Spinal cord (tissue), 9 donors: ENCODE measurements at regions not wholly inside any gene's neighbourhood (a gene's known extent, or its start where the extent isn't known, plus 50 kb on each side); places are given as distances from the start of the nearest gene placed in this dataset.

Source experiments
- DNase-seq, 6 donors: peaks; one replicate each; pipeline versions ENCODE4 v3.0.0 to v3.0.0-alpha.2; 2013 to 2015; ENCODE audit warnings: low spot score in 6 of 6, low read depth in 4 of 6
- H3K27ac ChIP-seq: one replicate; pipeline ENCODE4 v1.5.1; 2013; ENCODE audit warnings: low read depth, low read length, control low read depth
- H3K27me3 ChIP-seq: one replicate; pipeline ENCODE4 v1.6.1; 2013; ENCODE audit warnings: low read length; ENCODE audit not compliant: control insufficient read depth, insufficient read depth
- H3K36me3 ChIP-seq: one replicate; pipeline ENCODE4 v1.6.1; 2013; ENCODE audit warnings: low read length; ENCODE audit not compliant: control insufficient read depth, insufficient read depth
- H3K4me1 ChIP-seq: one replicate; pipeline ENCODE4 v1.6.1; 2013; ENCODE audit warnings: low read length; ENCODE audit not compliant: control insufficient read depth, insufficient read depth
- H3K4me3 ChIP-seq: one replicate; pipeline ENCODE4 v1.5.1; 2013; ENCODE audit warnings: low read depth, low read length, control low read depth
- H3K9me3 ChIP-seq: one replicate; pipeline ENCODE4 v1.6.1; 2013; ENCODE audit warnings: low read length; ENCODE audit not compliant: control insufficient read depth, insufficient read depth
- WGBS: methylation state at CpG from one replicate; pipeline ENCODE4 v1.1.5; 2013; ENCODE audit warnings: missing lambda C conversion rate; ENCODE audit not compliant: insufficient coverage; 5-methylcytosine and 5-hydroxymethylcytosine counted together
- donor health status: healthy.

DNA sequence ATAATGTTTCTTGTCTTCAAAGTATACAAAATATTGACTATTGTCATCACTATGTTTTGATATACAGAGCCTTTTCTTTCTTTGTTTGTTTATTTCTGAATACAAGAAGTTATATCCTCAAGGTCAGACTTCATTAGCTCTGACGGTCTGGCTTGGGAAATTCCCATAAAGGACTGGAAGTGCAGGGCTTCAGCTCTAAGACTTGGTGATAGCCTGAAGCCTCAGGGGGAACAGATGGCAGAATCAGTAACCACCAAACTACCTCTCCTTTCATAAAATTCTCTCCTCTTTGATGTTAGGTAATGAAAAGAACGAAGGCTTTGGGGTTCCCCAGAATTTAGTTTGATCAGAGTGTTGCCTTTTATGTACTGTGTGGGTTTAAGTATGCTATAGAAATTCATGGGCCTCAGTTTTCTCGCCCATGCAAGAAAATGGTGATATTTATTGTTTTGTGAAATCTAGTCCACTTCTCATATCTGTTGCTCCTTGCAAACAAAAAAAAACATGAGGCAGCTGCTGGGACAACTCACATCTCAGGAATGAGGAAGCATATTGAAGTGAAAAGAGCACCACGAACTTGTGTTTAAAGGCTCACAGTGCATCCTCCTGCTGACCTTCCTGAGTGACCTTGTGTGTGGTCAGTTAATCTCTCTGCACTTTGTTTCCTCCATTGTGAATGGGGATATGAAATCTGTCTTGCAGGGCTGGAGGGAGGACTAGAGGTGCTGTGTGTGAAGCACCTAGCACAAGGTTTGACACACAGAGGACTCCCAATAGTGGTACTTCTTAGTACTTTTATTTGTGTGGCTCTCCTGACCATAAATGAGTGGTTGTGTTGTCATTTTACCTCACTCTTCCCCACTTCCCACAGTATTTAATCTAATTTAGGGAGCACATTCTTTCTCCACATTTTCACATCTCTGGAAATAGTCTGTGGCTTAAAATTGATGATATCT is 569.8 kb upstream of the IL12A start:
- 67% methylated on average over 1 of the region's 4 CpGs for WGBS
- Histone ChIP-seq H3K27ac (no peak overlapping the region), H3K9me3 (no peaks in the 10 kb centered on the region), H3K27me3 (no peaks in the 10 kb centered on the region), H3K4me1 (peaks cover 3% of the 10 kb centered on the region), H3K4me3 (no peak overlapping the region), H3K36me3 (no peaks in the 10 kb centered on the region)
- no peak for DNase-seq

DNA sequence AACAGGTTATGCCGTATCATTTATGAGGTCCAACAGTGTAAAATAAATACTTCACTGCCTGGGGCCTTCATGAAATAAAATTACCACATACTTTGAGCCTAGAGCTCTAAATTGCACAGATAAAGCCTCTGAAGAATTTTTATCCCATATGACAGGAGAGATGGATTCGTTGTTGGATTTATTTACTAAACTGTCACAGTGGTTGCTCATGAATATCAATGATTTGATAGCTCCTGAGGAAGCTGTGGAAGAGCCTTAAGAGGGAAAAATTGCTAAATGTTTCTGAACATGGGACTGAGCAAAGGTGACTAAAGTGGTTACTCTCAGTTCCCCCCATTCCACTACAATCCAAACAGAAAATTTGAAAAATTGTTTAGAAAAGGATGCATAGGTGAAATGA is 558.9 kb upstream of the IL12A start:
- no peaks in the 10 kb centered on the region for H3K9me3 ChIP-seq
- H3K27me3 ChIP-seq: no peaks in the 10 kb centered on the region
- no CpG with 5 or more reads among the region's 2 CpGs for WGBS
- H3K4me3 ChIP-seq: no peak overlapping the region
- H3K4me1 ChIP-seq: no peaks in the 10 kb centered on the region
- no peak overlapping the region for H3K27ac ChIP-seq
- DNase-seq: no peak
- peaks cover 2% of the 10 kb centered on the region for H3K36me3 ChIP-seq

DNA sequence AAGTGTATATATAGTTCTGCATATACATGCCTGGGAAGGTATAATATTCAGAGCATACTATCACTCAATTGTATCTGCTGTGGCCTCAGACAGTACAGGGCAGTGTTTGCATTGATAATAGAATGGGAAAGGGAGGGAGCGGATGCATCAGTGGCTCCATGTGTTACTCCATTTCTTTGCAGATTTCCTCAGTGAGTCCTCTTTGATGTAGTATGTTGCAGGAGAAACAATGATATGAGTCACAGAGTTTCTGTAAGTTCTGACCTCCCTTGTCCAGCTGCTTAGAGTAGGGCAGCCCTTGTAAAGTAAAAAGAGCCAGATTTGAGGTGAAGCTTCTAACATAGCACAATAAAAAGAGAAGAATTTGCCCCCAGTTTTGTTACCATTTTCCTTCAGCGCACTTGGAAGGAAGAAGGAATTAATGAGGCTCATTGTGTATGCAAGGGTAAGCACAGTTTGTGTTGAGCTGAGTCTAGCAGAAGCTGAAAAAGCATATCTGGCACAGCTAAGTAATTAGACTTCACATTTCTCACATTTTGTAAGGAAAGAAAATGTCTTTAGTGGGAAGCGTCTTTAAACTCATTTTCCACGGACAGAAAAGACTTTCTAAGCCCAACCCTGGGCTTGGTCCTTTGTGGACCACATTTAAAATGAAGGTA is 555.8 kb upstream of the IL12A start:
- H3K9me3 ChIP-seq: no peaks in the 10 kb centered on the region
- no peaks in the 10 kb centered on the region for H3K27me3 ChIP-seq
- WGBS: 40% methylated on average over 1 of the region's 4 CpGs
- no peak overlapping the region for H3K4me3 ChIP-seq
- DNase-seq: peak in 5 of 6 donors; percentile 33 to 91 (median 51)
- no peaks in the 10 kb centered on the region for H3K4me1 ChIP-seq
- peaks cover 2% of the 10 kb centered on the region for H3K36me3 ChIP-seq
- peak overlapping the region; percentile 60 for H3K27ac ChIP-seq

DNA sequence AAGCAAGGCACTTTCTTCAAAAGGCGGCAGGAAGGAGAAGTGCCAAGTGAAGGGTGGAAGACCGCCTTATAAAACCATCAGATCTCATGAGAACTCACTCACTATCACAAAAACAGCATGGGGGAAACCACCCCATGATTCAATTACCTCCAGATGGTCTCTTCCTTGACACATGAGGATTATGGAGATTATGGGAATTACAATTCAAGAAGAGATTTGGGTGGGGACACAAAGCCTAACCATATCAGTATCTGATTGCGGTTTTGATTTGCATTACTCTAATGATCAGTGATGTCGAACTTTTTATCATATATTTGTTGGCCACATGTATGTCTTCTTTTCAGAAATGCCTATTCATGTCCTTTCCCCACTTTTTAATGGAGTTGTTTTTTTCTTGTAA is 549.3 kb upstream of the IL12A start:
- Histone ChIP-seq H3K4me3 (no peak overlapping the region), H3K9me3 (no peaks in the 10 kb centered on the region), H3K27me3 (no peaks in the 10 kb centered on the region), H3K36me3 (no peaks in the 10 kb centered on the region), H3K4me1 (no peaks in the 10 kb centered on the region), H3K27ac (no peak overlapping the region)
- no peak for DNase-seq
- no CpG with 5 or more reads among the region's 4 CpGs for WGBS

DNA sequence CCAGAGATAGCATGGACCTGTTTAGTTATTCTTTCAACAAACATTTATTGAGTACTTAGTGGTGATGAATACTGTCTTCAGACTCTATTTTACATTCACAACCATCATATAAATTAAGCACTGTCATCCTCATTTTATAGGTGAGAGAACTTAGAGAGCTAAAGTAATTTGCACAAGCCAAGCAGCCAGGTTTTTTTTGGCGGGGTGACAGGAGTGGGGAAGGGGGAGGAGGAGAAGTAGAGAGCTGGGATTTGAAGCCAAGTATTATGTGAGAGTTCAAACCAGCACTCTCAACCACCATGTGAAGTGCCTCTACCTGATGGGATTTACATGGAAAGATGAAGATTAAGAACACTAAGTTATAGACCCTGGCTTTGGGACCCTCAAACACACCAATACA is 547.4 kb upstream of the IL12A start:
- Histone ChIP-seq H3K27me3 (no peaks in the 10 kb centered on the region), H3K9me3 (no peaks in the 10 kb centered on the region), H3K4me3 (no peak overlapping the region), H3K4me1 (no peaks in the 10 kb centered on the region), H3K27ac (no peak overlapping the region), H3K36me3 (no peaks in the 10 kb centered on the region)
- no CpG with 5 or more reads among the region's 1 CpG for WGBS
- DNase-seq: peak in 2 of 6 donors; percentile 39 to 48

DNA sequence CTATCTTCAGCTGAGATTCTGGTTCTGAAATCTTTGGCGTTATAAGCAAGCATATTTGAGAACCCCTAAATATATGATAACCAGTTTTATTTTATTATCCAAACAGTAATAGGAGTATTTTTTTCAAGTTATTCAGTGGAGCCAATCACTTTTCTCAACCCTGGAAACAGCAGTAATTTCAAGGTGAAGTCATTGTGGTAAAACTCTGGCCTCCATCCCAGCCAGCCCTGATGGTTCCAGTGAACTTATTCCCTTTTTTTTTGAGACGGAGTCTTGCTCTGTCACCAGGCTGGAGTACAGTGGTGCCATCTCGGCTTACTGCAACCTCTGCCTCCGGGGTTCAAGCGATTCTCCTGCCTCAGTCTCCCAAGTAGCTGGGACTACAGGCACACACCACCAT is 545.4 kb upstream of the IL12A start:
- H3K9me3 ChIP-seq: no peaks in the 10 kb centered on the region
- H3K4me3 ChIP-seq: no peak overlapping the region
- H3K27ac ChIP-seq: no peak overlapping the region
- H3K27me3 ChIP-seq: no peaks in the 10 kb centered on the region
- no peaks in the 10 kb centered on the region for H3K36me3 ChIP-seq
- no peak for DNase-seq
- H3K4me1 ChIP-seq: no peaks in the 10 kb centered on the region
- WGBS: 95% methylated on average over 4 of the region's 5 CpGs

DNA sequence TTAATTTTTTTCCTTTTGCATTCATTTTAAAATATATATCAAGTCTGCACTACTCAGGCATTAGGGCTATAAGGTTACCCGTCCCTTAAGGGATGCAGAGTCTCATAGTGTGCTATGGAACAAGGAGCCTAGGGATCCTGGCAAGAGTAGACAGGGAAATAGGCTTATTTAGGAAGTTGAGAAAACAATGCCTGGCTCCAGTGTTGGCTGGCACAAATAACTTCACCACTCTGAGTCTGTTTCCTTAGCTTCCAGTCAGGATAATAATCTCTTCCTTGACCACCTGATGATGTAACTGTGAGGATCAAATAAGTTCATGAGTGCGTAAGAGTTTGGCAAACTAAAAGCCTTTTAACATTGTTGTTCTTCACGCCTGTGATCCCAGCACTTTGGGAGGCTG is 540.8 kb upstream of the IL12A start:
- H3K4me3 ChIP-seq: no peak overlapping the region
- H3K36me3 ChIP-seq: no peaks in the 10 kb centered on the region
- H3K9me3 ChIP-seq: no peaks in the 10 kb centered on the region
- no peak for DNase-seq
- H3K27ac ChIP-seq: no peak overlapping the region
- no peaks in the 10 kb centered on the region for H3K27me3 ChIP-seq
- WGBS: 100% methylated on average over 1 of the region's 3 CpGs
- H3K4me1 ChIP-seq: no peaks in the 10 kb centered on the region

DNA sequence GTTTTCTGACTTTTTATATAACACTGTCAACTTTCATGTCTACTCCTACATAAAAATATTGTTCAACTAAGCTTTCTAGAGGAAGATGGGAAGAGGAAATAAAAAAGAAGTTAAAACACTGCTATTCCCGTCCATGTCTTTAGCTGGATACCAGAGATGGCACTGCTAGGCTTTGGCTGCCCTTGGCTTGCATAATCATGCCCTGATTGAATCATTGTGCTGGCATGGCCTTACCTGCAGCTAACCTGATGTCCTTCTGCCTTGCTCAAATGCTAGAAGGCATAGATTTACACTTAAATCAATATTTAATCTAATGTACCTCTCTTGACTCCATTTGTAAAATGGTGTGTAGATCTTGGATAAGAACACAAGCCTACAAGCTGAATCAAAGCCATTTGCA is 539.7 kb upstream of the IL12A start:
- Histone ChIP-seq H3K27ac (no peak overlapping the region), H3K4me3 (no peak overlapping the region), H3K9me3 (no peaks in the 10 kb centered on the region), H3K27me3 (no peaks in the 10 kb centered on the region), H3K36me3 (no peaks in the 10 kb centered on the region), H3K4me1 (no peaks in the 10 kb centered on the region)
- DNase-seq: no peak
- 87% methylated on average over 1 of the region's 1 CpG for WGBS

DNA sequence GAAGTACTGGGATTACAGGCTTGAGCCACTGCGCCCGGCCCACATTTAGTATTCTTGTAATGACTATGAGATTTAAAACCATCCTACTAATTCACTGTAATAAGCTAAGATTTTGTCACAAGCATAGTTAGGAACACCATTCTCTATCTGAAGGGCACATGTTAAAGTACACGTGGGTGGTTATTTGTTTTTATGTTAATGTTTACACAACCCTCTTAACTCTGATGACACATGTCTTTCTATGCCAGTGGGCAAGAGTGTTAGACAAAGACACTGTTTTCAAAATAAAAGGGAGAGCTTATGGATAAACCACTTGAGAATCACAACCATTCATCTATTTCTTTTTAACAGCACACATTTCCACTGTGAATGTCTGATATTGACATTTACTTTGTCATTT is 537.6 kb upstream of the IL12A start:
- Histone ChIP-seq H3K36me3 (no peaks in the 10 kb centered on the region), H3K27me3 (no peaks in the 10 kb centered on the region), H3K9me3 (no peaks in the 10 kb centered on the region), H3K27ac (no peak overlapping the region), H3K4me3 (no peak overlapping the region), H3K4me1 (no peaks in the 10 kb centered on the region)
- DNase-seq: no peak
- WGBS: no CpG with 5 or more reads among the region's 3 CpGs

DNA sequence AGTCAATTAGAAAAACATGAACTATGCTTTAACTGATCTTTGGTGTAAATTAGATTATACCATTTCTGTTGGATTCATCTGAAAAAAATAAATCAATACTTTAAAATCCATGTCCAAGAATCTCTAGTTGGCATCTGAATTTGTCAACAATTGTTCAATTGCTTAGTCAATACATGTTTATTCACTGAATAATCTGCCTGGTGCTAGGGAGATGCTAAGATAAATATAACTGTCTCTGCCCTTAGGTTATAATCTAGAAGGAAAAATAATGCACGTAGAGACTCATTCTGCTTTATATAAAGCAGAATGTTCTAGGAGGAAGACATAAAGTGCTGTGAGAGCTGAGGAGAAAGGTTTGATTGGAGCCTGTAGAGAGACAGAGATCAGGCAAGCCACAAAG is 537.2 kb upstream of the IL12A start:
- 80% methylated on average over 1 of the region's 1 CpG for WGBS
- H3K36me3 ChIP-seq: no peaks in the 10 kb centered on the region
- H3K27me3 ChIP-seq: no peaks in the 10 kb centered on the region
- no peaks in the 10 kb centered on the region for H3K4me1 ChIP-seq
- H3K4me3 ChIP-seq: no peak overlapping the region
- DNase-seq: no peak
- no peak overlapping the region for H3K27ac ChIP-seq
- no peaks in the 10 kb centered on the region for H3K9me3 ChIP-seq
